DOHH2 (cell line): ENCODE measurements at regions not wholly inside any gene's neighbourhood (a gene's known extent, or its start where the extent isn't known, plus 50 kb on each side); places are given as distances from the start of the nearest gene placed in this dataset.

ENCODE experiments used
- H3F3A ChIP-seq: fragments of 200-600 bp; sonication (generic), shearing (Covaris generic); 2 replicates; pipeline ENCODE4 v1.6.0; 2016; ENCODE audit warnings: antibody characterized with exemption, mild to moderate bottlenecking; ENCODE audit not compliant: control insufficient read depth, insufficient read depth
- H3K27ac ChIP-seq: fragments of 200-600 bp; sonication (generic); 2 replicates; pipeline ENCODE4 v1.5.1; 2014; ENCODE audit warnings: low read depth, mild to moderate bottlenecking, low read length, moderate library complexity
- H3K27me3 ChIP-seq: fragments of 200-600 bp; sonication (generic); 2 replicates; pipeline ENCODE4 v1.6.1; 2014; ENCODE audit warnings: mild to moderate bottlenecking, low read length, mixed read lengths; ENCODE audit not compliant: control insufficient read depth
- H3K36me3 ChIP-seq: fragments of 200-600 bp; sonication (generic); 2 replicates; pipeline ENCODE4 v1.6.1; 2014; ENCODE audit warnings: mild to moderate bottlenecking, low read length, moderate library complexity, mixed read lengths; ENCODE audit not compliant: control insufficient read depth
- H3K4me1 ChIP-seq: fragments of 200-600 bp; sonication (generic); 2 replicates; pipeline ENCODE4 v1.6.1; 2014; ENCODE audit warnings: mild to moderate bottlenecking, low read length, mixed read lengths; ENCODE audit not compliant: control insufficient read depth
- H3K4me2 ChIP-seq: fragments of 200-600 bp; sonication (generic); 2 replicates; pipeline ENCODE4 v1.6.0; 2014; ENCODE audit warnings: mild to moderate bottlenecking, low read length, moderate library complexity
- H3K4me3 ChIP-seq: fragments of 200-600 bp; sonication (generic); 2 replicates; pipeline ENCODE4 v1.5.1; 2014; ENCODE audit warnings: mild to moderate bottlenecking, low read length, mixed read lengths
- H3K79me2 ChIP-seq: fragments of 200-600 bp; sonication (generic); 2 replicates; pipeline ENCODE4 v1.6.1; 2014; ENCODE audit warnings: mild to moderate bottlenecking, low read length, mixed read lengths; ENCODE audit not compliant: control insufficient read depth
- H3K9me2 ChIP-seq: fragments of 200-600 bp; sonication (generic); replicated peaks from 2 replicates; pipeline ENCODE4 v1.6.1; 2014; ENCODE audit warnings: mild to moderate bottlenecking, low read length, mixed read lengths; ENCODE audit not compliant: control insufficient read depth
- H3K9me3 ChIP-seq: fragments of 200-600 bp; sonication (generic); 2 replicates; pipeline ENCODE4 v1.6.1; 2014; ENCODE audit warnings: antibody characterized with exemption, low read length, mixed read lengths; ENCODE audit not compliant: control insufficient read depth, insufficient read depth
- H4K20me1 ChIP-seq: fragments of 200-600 bp; sonication (generic); 2 replicates; pipeline ENCODE4 v1.6.0; 2014; ENCODE audit warnings: low read depth, mild to moderate bottlenecking, antibody characterized with exemption, low read length, moderate library complexity; ENCODE audit not compliant: control insufficient read depth, insufficient read depth
- CTCF ChIP-seq: fragments of 200-600 bp; sonication (generic); IDR thresholded peaks from one replicate; pipeline ENCODE4 v1.5.1; 2014; ENCODE audit warnings: antibody characterized with exemption, mild to moderate bottlenecking, low read depth, low read length; ENCODE audit not compliant: poor library complexity, severe bottlenecking
- EZH2phosphoT487 ChIP-seq: fragments of 200-600 bp; sonication (generic); IDR thresholded peaks from 2 replicates; pipeline ENCODE4 v1.6.1; 2017; ENCODE audit warnings: borderline replicate concordance, mild to moderate bottlenecking, antibody characterized with exemption, low read length, moderate library complexity, mixed read lengths

- Histone ChIP-seq H3K9me2 (no peaks in the 10 kb centered on the region), H3K4me3 (no peak overlapping the region), H3K4me1 (no peaks in the 10 kb centered on the region)
Observed at GRCh38 chr10:43876976-43877375, 228.3 kb upstream of the ZNF32 start.

DNA sequence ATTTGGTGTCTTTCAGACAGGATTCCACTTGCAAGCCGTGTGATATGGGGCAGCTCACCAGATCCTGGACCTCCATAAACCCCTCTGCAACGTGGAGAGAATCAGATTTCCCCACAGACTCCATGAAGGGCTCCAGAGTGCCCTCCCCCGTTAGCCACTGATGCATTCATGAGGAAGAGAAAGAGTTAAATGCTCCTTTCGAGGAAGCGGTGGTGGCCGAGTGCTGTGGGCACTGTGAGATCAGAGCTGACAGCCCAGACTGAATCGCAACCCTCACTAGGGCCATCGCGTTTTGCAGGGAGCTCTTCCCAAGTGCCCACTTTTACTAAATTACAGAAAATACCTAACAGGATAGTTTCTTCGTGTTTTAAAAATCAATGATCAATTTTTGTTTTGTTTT, 226.3 kb upstream of the ZNF32 start:
- no peak for TF ChIP-seq CTCF
- no peak for TF ChIP-seq EZH2phosphoT487
- no peak overlapping the region for H3K4me3 ChIP-seq
- H3K9me3 ChIP-seq, result no peaks in the 10 kb centered on the region
- H3F3A ChIP-seq, result no peaks in the 10 kb centered on the region
- H3K36me3 ChIP-seq, result no peaks in the 10 kb centered on the region
- H3K4me2 ChIP-seq, result no peak overlapping the region
- no peaks in the 10 kb centered on the region for H3K4me1 ChIP-seq
- H4K20me1 ChIP-seq, result no peaks in the 10 kb centered on the region
- H3K79me2 ChIP-seq, result no peaks in the 10 kb centered on the region
- H3K9me2 ChIP-seq, result no peaks in the 10 kb centered on the region
- H3K27ac ChIP-seq, result no peak overlapping the region
- no peaks in the 10 kb centered on the region for H3K27me3 ChIP-seq

More at GRCh38 chr10:43876976-43877375, 228.3 kb upstream of the ZNF32 start:
- no peak overlapping the region for H3K27ac ChIP-seq
- no peaks in the 10 kb centered on the region for H3K9me3 ChIP-seq
- no peaks in the 10 kb centered on the region for H3K27me3 ChIP-seq
- H3K79me2 ChIP-seq, result no peaks in the 10 kb centered on the region
- no peaks in the 10 kb centered on the region for H4K20me1 ChIP-seq
- no peak for TF ChIP-seq EZH2phosphoT487
- TF ChIP-seq CTCF, result no peak
- no peaks in the 10 kb centered on the region for H3K36me3 ChIP-seq
- no peaks in the 10 kb centered on the region for H3F3A ChIP-seq
- no peak overlapping the region for H3K4me2 ChIP-seq

DNA sequence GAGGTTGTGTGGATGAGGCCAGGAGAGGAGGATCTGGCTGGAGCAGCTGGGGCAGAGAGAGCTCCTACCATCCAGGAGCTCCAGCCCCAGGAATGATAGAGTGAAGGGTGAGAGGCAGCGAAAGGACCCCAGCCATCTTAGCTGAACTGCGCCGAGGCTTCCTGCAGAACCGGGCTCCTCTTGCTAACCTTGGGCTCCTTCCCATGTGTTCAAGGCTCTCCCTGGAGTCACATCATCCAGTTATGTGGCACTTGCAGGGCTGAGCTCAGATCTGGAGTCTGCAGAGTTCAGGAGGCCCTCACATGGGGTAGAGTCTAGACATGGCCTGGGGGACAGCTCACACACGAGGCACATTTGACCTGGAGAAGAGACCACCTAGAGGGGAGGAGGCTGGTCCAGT, 225.0 kb upstream of the ZNF32 start:
- no peaks in the 10 kb centered on the region for H3F3A ChIP-seq
- no peaks in the 10 kb centered on the region for H3K36me3 ChIP-seq
- H3K4me2 ChIP-seq, result no peak overlapping the region
- no peaks in the 10 kb centered on the region for H3K27me3 ChIP-seq
- H4K20me1 ChIP-seq, result no peaks in the 10 kb centered on the region
- H3K9me3 ChIP-seq, result no peaks in the 10 kb centered on the region
- H3K27ac ChIP-seq, result no peak overlapping the region
- no peak overlapping the region for H3K4me3 ChIP-seq
- no peaks in the 10 kb centered on the region for H3K9me2 ChIP-seq
- TF ChIP-seq CTCF (no peak), EZH2phosphoT487 (no peak)
- H3K4me1 ChIP-seq, result no peaks in the 10 kb centered on the region
- H3K79me2 ChIP-seq, result no peaks in the 10 kb centered on the region

GRCh38 chr10:43872644-43873043, 224.0 kb upstream of the ZNF32 start:
- Histone ChIP-seq H3K9me3 (no peaks in the 10 kb centered on the region), H3K79me2 (no peaks in the 10 kb centered on the region), H3K27me3 (no peaks in the 10 kb centered on the region), H3K4me3 (no peak overlapping the region), H3K4me1 (no peaks in the 10 kb centered on the region), H3K4me2 (no peak overlapping the region), H3K27ac (no peak overlapping the region), H3K9me2 (no peaks in the 10 kb centered on the region), H4K20me1 (no peaks in the 10 kb centered on the region), H3F3A (no peaks in the 10 kb centered on the region), H3K36me3 (no peaks in the 10 kb centered on the region)
- TF ChIP-seq EZH2phosphoT487, result no peak
- no peak for TF ChIP-seq CTCF
